B cell (primary cell): ENCODE measurements at regions not wholly inside any gene's neighbourhood (a gene's known extent, or its start where the extent isn't known, plus 50 kb on each side); places are given as distances from the start of the nearest gene placed in this dataset.

Experiments
- ATAC-seq: fragments of 200-7000 bp; cut with Tn5 transposase; one replicate; pipeline ENCODE4 v1.10.0; 2021; ENCODE audit warnings: low read depth, mild to moderate bottlenecking, moderate number of reproducible peaks, moderate library complexity
- CTCF ChIA-PET: fragments of 350-600 bp; sonication (Branson Sonifier 250); formaldehyde crosslinking; loops from one replicate; lab custom pipeline; 2021; ENCODE audit warnings: antibody characterized with exemption, inconsistent platforms; lab: Charles Lee
- POLR2A ChIA-PET: fragments of 350-600 bp; sonication (Branson Sonifier 250); formaldehyde crosslinking; loops from one replicate; lab custom pipeline; 2021; ENCODE audit warnings: antibody characterized with exemption; lab: Charles Lee
- DNase-seq: peaks from one replicate; pipeline ENCODE4 v3.0.0; 2013
- H2AFZ ChIP-seq: 2 replicates; pipeline ENCODE4 v1.6.1; 2012; ENCODE audit warnings: mild to moderate bottlenecking, low read depth, low read length; ENCODE audit not compliant: insufficient read depth, poor library complexity, severe bottlenecking
- H3K27ac ChIP-seq, 2 donors: 1 replicate in 1 of 2; 2 replicates in 1 of 2; pipeline ENCODE4 v1.5.1; 2012 to 2013; ENCODE audit warnings: low read length in 2 of 2, mild to moderate bottlenecking in 2 of 2, moderate library complexity in 1 of 2
- H3K27me3 ChIP-seq, 4 experiments: fragments of 200-600 bp in 1 of 4; sonication (generic) in 1 of 4; replicated peaks in 1 of 4; 1 replicate in 2 of 4; 2 replicates in 2 of 4; pipeline versions ENCODE4 v1.6.1 to v1.7.0; 2013 to 2016; ENCODE audit warnings: low read length in 3 of 4, mild to moderate bottlenecking in 2 of 4, mixed read lengths in 1 of 4, moderate library complexity in 1 of 4; ENCODE audit not compliant: insufficient read depth in 4 of 4, control insufficient read depth in 3 of 4; ENCODE audit errors: control extremely low read depth in 1 of 4
- H3K36me3 ChIP-seq, 2 experiments: replicated peaks in 1 of 2; 1 replicate in 1 of 2; 2 replicates in 1 of 2; pipeline versions ENCODE4 v1.6.1 to v1.7.1; 2013; ENCODE audit warnings: low read length in 1 of 2; ENCODE audit not compliant: insufficient read depth in 2 of 2, control insufficient read depth in 1 of 2; ENCODE audit errors: control extremely low read depth in 1 of 2, extremely low read depth in 1 of 2
- H3K4me1 ChIP-seq, 2 donors: fragments of 200-600 bp in 1 of 2; sonication (generic) in 1 of 2; 1 replicate in 1 of 2; 2 replicates in 1 of 2; pipeline versions ENCODE4 v1.5.1 to v1.6.1; 2013 to 2017; ENCODE audit warnings: low read length in 2 of 2; ENCODE audit not compliant: control insufficient read depth in 2 of 2, insufficient read depth in 2 of 2
- H3K4me2 ChIP-seq: replicated peaks from 2 replicates; pipeline ENCODE3; 2012; ENCODE audit warnings: mild to moderate bottlenecking, low read depth, low read length; ENCODE audit not compliant: poor library complexity, severe bottlenecking
- H3K4me3 ChIP-seq, 5 experiments: fragments of 200-600 bp in 1 of 5; sonication (generic) in 1 of 5; 1 replicate in 3 of 5; 2 replicates in 2 of 5; pipeline versions ENCODE4 v1.5.1 to v1.7.0; 2011 to 2016; ENCODE audit warnings: low read length in 4 of 5, mild to moderate bottlenecking in 4 of 5, low read depth in 2 of 5, control low read depth in 1 of 5, moderate library complexity in 1 of 5; ENCODE audit not compliant: insufficient read depth in 1 of 5; ENCODE audit errors: control extremely low read depth in 1 of 5, extremely low read depth in 1 of 5
- H3K79me2 ChIP-seq: fragments of 200-600 bp; sonication (generic); one replicate; pipeline ENCODE4 v1.6.0; 2016; ENCODE audit warnings: low read length; ENCODE audit not compliant: control insufficient read depth, insufficient read depth
- H3K9ac ChIP-seq: fragments of 200-600 bp; sonication (generic); 2 replicates; pipeline ENCODE4 v1.6.1; 2017; ENCODE audit warnings: mild to moderate bottlenecking, low read length, moderate library complexity
- H3K9me3 ChIP-seq, 3 donors: one replicate each; pipeline versions ENCODE4 v1.6.1 to v1.7.1; 2013; ENCODE audit warnings: low read length in 2 of 3; ENCODE audit not compliant: control insufficient read depth in 2 of 3, insufficient read depth in 1 of 3; ENCODE audit errors: control extremely low read depth in 1 of 3
- H4K20me1 ChIP-seq: 2 replicates; pipeline ENCODE4 v1.6.0; 2012; ENCODE audit warnings: mild to moderate bottlenecking, low read length; ENCODE audit not compliant: insufficient read depth, control insufficient read depth, poor library complexity, severe bottlenecking
- H3K27ac Mint-ChIP-seq: one replicate; pipeline ENCODE4 v1.8.0; 2021; ENCODE audit warnings: mixed read lengths
- H3K27me3 Mint-ChIP-seq: one replicate; pipeline ENCODE4 v1.8.0; 2021; ENCODE audit warnings: mixed read lengths
- H3K4me1 Mint-ChIP-seq: one replicate; pipeline ENCODE4 v1.8.0; 2021; ENCODE audit warnings: mixed read lengths
- H3K4me3 Mint-ChIP-seq: one replicate; pipeline ENCODE4 v1.8.0; 2021; ENCODE audit warnings: mixed read lengths
- H3K9me3 Mint-ChIP-seq: one replicate; pipeline ENCODE4 v1.8.0; 2022; ENCODE audit warnings: mixed read lengths; ENCODE audit not compliant: insufficient read depth
- EZH2 ChIP-seq: IDR thresholded peaks from 2 replicates; pipeline ENCODE4 v1.6.1; 2012; ENCODE audit warnings: borderline replicate concordance, low read depth, mild to moderate bottlenecking, moderate library complexity, low read length; ENCODE audit not compliant: insufficient read depth, poor library complexity, severe bottlenecking
- WGBS: methylation state at CpG from one replicate; pipeline ENCODE4 v1.1.5; 2013; ENCODE audit warnings: missing lambda C conversion rate; ENCODE audit not compliant: insufficient coverage; 5-methylcytosine and 5-hydroxymethylcytosine counted together
- intact Hi-C: fragments of 100-400 bp; cut with micrococcal nuclease; formaldehyde crosslinking; loops from one replicate; pipeline ENCODE4 v1.10.0; 2022
- TF ChIP-seq, protein P1 (sequence below): fragments of 200-600 bp; IDR thresholded peaks from one replicate; pipeline ENCODE4 v1.8.0; 2022; ENCODE audit warnings: antibody characterized with exemption, mild to moderate bottlenecking

DNA sequence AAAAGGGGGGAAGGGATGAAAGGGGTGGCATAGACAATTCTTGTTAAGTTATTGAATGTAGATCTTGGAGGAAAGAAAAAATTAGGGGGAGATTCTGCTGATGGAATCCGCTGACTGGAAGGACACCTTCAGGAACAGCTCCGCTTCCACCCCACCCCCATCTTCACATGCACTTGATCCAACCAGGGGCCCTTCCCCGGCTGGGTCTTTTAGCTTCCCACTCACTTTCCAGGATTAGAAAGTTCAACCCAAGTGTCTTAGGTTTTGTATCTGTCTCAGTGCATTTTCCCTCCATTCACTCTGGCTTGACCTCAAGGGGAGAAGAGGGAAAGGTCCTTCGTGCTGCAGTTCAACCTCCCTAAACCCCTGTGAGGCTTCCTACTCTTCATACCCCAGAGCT is 141.4 kb downstream of the IRS2 start:
- H3K4me1 ChIP-seq, result no peaks in the 10 kb centered on the region
- no peak for TF ChIP-seq EZH2
- TF ChIP-seq, protein P1, sequence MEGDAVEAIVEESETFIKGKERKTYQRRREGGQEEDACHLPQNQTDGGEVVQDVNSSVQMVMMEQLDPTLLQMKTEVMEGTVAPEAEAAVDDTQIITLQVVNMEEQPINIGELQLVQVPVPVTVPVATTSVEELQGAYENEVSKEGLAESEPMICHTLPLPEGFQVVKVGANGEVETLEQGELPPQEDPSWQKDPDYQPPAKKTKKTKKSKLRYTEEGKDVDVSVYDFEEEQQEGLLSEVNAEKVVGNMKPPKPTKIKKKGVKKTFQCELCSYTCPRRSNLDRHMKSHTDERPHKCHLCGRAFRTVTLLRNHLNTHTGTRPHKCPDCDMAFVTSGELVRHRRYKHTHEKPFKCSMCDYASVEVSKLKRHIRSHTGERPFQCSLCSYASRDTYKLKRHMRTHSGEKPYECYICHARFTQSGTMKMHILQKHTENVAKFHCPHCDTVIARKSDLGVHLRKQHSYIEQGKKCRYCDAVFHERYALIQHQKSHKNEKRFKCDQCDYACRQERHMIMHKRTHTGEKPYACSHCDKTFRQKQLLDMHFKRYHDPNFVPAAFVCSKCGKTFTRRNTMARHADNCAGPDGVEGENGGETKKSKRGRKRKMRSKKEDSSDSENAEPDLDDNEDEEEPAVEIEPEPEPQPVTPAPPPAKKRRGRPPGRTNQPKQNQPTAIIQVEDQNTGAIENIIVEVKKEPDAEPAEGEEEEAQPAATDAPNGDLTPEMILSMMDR, result no peak
- intact Hi-C loops, result no loop called here
- Mint-ChIP-seq H3K4me1 (peaks cover 3% of the 10 kb centered on the region), H3K9me3 (peaks cover 15% of the 10 kb centered on the region), H3K27me3 (no peaks in the 10 kb centered on the region), H3K4me3 (no peak overlapping the region), H3K27ac (no peak overlapping the region)
- H3K9ac ChIP-seq, result no peak overlapping the region
- H3K4me2 ChIP-seq, result no peak overlapping the region
- ATAC-seq, result no peak
- WGBS, result no CpG with 5 or more reads among the region's 4 CpGs
- no peaks in the 10 kb centered on the region for H4K20me1 ChIP-seq
- H3K27me3 ChIP-seq, result no peaks in the 10 kb centered on the region
- H3K4me3 ChIP-seq, result no peak overlapping the region
- H2AFZ ChIP-seq, result no peak overlapping the region
- H3K36me3 ChIP-seq, result no peaks in the 10 kb centered on the region
- POLR2A ChIA-PET, result no interaction called here
- no peak overlapping the region for H3K27ac ChIP-seq
- H3K9me3 ChIP-seq, result peaks cover 1 to 26% (median 12%) of the 10 kb centered on the region in 3 donors
- no peaks in the 10 kb centered on the region for H3K79me2 ChIP-seq
- CTCF ChIA-PET, result no interaction called here
- no peak for DNase-seq

- peaks cover 1 to 33% (median 12%) of the 10 kb centered on the region in 3 donors for H3K9me3 ChIP-seq
- no peak overlapping the region for H3K27ac ChIP-seq
- CTCF ChIA-PET, result no interaction called here
- H2AFZ ChIP-seq, result no peak overlapping the region
- Mint-ChIP-seq H3K4me3 (no peak overlapping the region), H3K9me3 (peaks cover 15% of the 10 kb centered on the region), H3K4me1 (peaks cover 3% of the 10 kb centered on the region), H3K27me3 (no peaks in the 10 kb centered on the region), H3K27ac (no peak overlapping the region)
- ATAC-seq, result no peak
- no peaks in the 10 kb centered on the region for H3K27me3 ChIP-seq
- no peak overlapping the region for H3K9ac ChIP-seq
- H3K4me3 ChIP-seq, result no peak overlapping the region
- TF ChIP-seq, protein P1, result no peak
- no peak for TF ChIP-seq EZH2
- no peak for DNase-seq
- intact Hi-C loops, result no loop called here
- H4K20me1 ChIP-seq, result no peaks in the 10 kb centered on the region
- H3K4me2 ChIP-seq, result no peak overlapping the region
- 100% methylated on average over 1 of the region's 4 CpGs for WGBS
- no peaks in the 10 kb centered on the region for H3K79me2 ChIP-seq
- POLR2A ChIA-PET, result no interaction called here
- no peaks in the 10 kb centered on the region for H3K4me1 ChIP-seq
- H3K36me3 ChIP-seq, result no peaks in the 10 kb centered on the region
These were observed 142.2 kb downstream of the IRS2 start for GRCh38 chr13:109644069-109644750.
